Body of pancreas (tissue), 4 donors: ENCODE measurements at regions not wholly inside any gene's neighbourhood (a gene's known extent, or its start where the extent isn't known, plus 50 kb on each side); places are given as distances from the start of the nearest gene placed in this dataset.

Experiments used
- CTCF ChIP-seq, 7 experiments: fragments of 450-650 bp in 4 of 7; fragments of 200-600 bp in 3 of 7; sonication (generic) in 3 of 7; IDR thresholded peaks; one replicate each; pipeline ENCODE4 v1.5.1; 2016 to 2019; ENCODE audit warnings: antibody characterized with exemption in 7 of 7
- POLR2A ChIP-seq, 3 donors: fragments of 450-650 bp; IDR thresholded peaks; one replicate each; pipeline ENCODE4 v1.6.1; 2016; ENCODE audit warnings: antibody characterized with exemption in 3 of 3, mild to moderate bottlenecking in 2 of 3

- TF ChIP-seq CTCF (IDR thresholded peaks at IDR 0.05): no peak
- TF ChIP-seq POLR2A (IDR thresholded peaks at IDR 0.05): no peak
These were observed 115.9 kb upstream of the RUNX1 start for GRCh38 chr21:35164971-35165483.
